Calu3 (cell line): ENCODE measurements at regions not wholly inside any gene's neighbourhood (a gene's known extent, or its start where the extent isn't known, plus 50 kb on each side); places are given as distances from the start of the nearest gene placed in this dataset.

Experiments used
- BruUV-seq: library from RNA; stranded (reverse); fragments of 400-500 nt; replicated peaks from 2 replicates; lab custom pipeline; 2021; lab: Mats Ljungman, UMichigan
- CTCF ChIA-PET: fragments of 300-600 bp; sonication (Branson Sonifier 250); formaldehyde crosslinking; loops from one replicate; lab custom pipeline; 2022; ENCODE audit warnings: antibody characterized with exemption; lab: Charles Lee
- DNase-seq: peaks from one replicate; pipeline ENCODE4 v3.0.0; 2022
- H3K27ac Mint-ChIP-seq: one replicate; pipeline ENCODE4 v1.8.0; 2022; ENCODE audit warnings: mixed read lengths; ENCODE audit not compliant: unreplicated experiment
- H3K27me3 Mint-ChIP-seq: one replicate; pipeline ENCODE4 v1.8.0; 2022; ENCODE audit warnings: mixed read lengths; ENCODE audit not compliant: unreplicated experiment
- H3K36me3 Mint-ChIP-seq: one replicate; pipeline ENCODE4 v1.8.0; 2022; ENCODE audit warnings: mild to moderate bottlenecking, moderate library complexity, mixed read lengths; ENCODE audit not compliant: insufficient read depth, unreplicated experiment
- H3K4me1 Mint-ChIP-seq: one replicate; pipeline ENCODE4 v1.8.0; 2022; ENCODE audit warnings: mild to moderate bottlenecking, low read depth, mixed read lengths; ENCODE audit not compliant: unreplicated experiment
- H3K4me3 Mint-ChIP-seq: one replicate; pipeline ENCODE4 v1.8.0; 2022; ENCODE audit warnings: mild to moderate bottlenecking, low read depth, moderate library complexity, mixed read lengths; ENCODE audit not compliant: unreplicated experiment
- H3K9me3 Mint-ChIP-seq: one replicate; pipeline ENCODE4 v1.8.0; 2022; ENCODE audit warnings: low read depth, mixed read lengths; ENCODE audit not compliant: unreplicated experiment
- intact Hi-C: fragments of 100-400 bp; cut with micrococcal nuclease; formaldehyde crosslinking; loops from one replicate; pipeline ENCODE4 v1.10.0; 2022; ENCODE audit not compliant: unreplicated experiment
- TF ChIP-seq, protein P1 (sequence below): fragments of 200-600 bp; IDR thresholded peaks from one replicate; pipeline ENCODE4 v1.8.0; 2022; ENCODE audit warnings: antibody characterized with exemption; ENCODE audit not compliant: unreplicated experiment

DNA sequence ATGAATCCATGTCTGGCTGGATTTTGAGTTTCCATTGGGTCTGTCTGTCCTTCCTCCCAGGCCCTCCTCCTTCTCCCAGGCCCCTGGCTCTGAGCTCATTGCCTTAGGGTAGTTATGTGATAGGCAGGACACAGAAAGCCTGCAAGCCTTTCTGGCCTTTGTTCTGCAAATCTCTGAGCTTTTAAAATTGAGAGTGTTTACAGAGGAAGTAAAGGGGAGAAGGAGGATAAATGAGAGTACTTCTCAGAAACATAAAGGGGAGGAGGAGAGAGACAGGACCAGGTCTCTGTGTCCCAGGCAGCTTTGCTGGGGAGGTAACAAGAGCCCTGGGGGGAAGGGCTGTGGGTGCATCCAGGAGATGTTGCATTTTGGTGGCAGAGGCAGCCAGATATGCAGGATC, 126.7 kb downstream of the FOXD2 start:
- no peaks in the 10 kb centered on the region for H3K9me3 Mint-ChIP-seq
- peak overlapping the region; percentile 54 for H3K27ac Mint-ChIP-seq
- intact Hi-C loops = no loop called here
- CTCF ChIA-PET = interaction anchor here (1.0 kb wide), 1 partner anchor 9 kb away, joined by 3 read pairs; no protein-coding TSS in a partner anchor
- BruUV-seq = no TSS peak
- H3K36me3 Mint-ChIP-seq = no peaks in the 10 kb centered on the region
- peaks cover 41% of the 10 kb centered on the region for H3K4me1 Mint-ChIP-seq
- H3K27me3 Mint-ChIP-seq = no peaks in the 10 kb centered on the region
- TF ChIP-seq, protein P1, sequence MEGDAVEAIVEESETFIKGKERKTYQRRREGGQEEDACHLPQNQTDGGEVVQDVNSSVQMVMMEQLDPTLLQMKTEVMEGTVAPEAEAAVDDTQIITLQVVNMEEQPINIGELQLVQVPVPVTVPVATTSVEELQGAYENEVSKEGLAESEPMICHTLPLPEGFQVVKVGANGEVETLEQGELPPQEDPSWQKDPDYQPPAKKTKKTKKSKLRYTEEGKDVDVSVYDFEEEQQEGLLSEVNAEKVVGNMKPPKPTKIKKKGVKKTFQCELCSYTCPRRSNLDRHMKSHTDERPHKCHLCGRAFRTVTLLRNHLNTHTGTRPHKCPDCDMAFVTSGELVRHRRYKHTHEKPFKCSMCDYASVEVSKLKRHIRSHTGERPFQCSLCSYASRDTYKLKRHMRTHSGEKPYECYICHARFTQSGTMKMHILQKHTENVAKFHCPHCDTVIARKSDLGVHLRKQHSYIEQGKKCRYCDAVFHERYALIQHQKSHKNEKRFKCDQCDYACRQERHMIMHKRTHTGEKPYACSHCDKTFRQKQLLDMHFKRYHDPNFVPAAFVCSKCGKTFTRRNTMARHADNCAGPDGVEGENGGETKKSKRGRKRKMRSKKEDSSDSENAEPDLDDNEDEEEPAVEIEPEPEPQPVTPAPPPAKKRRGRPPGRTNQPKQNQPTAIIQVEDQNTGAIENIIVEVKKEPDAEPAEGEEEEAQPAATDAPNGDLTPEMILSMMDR = no peak
- no peak for DNase-seq
- no peak overlapping the region for H3K4me3 Mint-ChIP-seq

DNA sequence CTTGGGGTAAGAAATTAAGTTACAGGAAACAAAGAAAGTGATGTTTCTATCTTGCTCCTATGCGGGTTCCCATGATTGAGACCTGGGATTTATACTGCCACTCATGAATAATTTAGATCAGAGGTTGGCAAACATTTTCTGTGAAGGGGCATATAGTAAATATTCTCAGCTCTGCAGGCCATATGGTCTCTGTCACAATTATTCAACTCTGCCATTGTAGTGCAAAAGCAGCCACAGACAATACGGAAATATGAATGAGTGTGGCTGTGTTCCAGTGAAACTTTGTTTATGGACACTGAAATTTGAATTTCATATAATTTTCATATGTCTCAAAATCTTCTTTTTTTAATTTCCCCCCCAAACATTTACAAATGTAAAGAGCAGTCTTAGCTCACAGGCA, 127.2 kb downstream of the FOXD2 start:
- no peaks in the 10 kb centered on the region for H3K9me3 Mint-ChIP-seq
- H3K27ac Mint-ChIP-seq = no peak overlapping the region
- no peaks in the 10 kb centered on the region for H3K36me3 Mint-ChIP-seq
- CTCF ChIA-PET = interaction anchor here (0.6 to 1.0 kb wide), 2 partner anchors 9 to 1201 kb away, joined by 3 read pairs; no protein-coding TSS in a partner anchor
- no peak overlapping the region for H3K4me3 Mint-ChIP-seq
- intact Hi-C loops = no loop called here
- H3K27me3 Mint-ChIP-seq = no peaks in the 10 kb centered on the region
- H3K4me1 Mint-ChIP-seq = peaks cover 41% of the 10 kb centered on the region
- DNase-seq = no peak
- BruUV-seq = no TSS peak
- TF ChIP-seq, protein P1 = no peak

DNA sequence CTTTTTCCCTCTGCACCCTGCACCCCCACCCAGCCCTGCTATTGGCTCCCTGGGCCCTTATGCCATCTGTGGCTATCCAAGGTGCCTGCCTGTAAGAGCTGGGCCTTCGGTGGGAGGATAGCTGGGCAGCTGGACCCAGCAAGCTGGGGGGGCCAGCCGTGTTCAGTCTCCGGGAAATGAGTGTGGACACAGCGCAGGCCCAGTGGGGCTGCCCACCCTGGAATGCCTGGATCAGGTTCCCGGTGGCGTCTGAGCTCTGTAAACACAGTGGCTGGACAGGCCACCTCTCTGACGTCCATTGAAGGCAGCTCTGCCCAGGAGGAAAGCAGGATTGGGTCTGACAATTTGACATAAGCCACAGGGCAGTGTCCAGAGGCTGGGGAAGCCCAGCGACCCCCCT, 127.8 kb downstream of the FOXD2 start:
- H3K4me1 Mint-ChIP-seq = peaks cover 41% of the 10 kb centered on the region
- DNase-seq = no peak
- H3K36me3 Mint-ChIP-seq = no peaks in the 10 kb centered on the region
- intact Hi-C loops = no loop called here
- no peaks in the 10 kb centered on the region for H3K9me3 Mint-ChIP-seq
- H3K4me3 Mint-ChIP-seq = no peak overlapping the region
- H3K27me3 Mint-ChIP-seq = no peaks in the 10 kb centered on the region
- CTCF ChIA-PET = interaction anchor here (0.6 kb wide), 1 partner anchor 1201 kb away, joined by 3 read pairs; no protein-coding TSS in a partner anchor
- H3K27ac Mint-ChIP-seq = no peak overlapping the region
- no TSS peak for BruUV-seq
- TF ChIP-seq, protein P1 = no peak

DNA sequence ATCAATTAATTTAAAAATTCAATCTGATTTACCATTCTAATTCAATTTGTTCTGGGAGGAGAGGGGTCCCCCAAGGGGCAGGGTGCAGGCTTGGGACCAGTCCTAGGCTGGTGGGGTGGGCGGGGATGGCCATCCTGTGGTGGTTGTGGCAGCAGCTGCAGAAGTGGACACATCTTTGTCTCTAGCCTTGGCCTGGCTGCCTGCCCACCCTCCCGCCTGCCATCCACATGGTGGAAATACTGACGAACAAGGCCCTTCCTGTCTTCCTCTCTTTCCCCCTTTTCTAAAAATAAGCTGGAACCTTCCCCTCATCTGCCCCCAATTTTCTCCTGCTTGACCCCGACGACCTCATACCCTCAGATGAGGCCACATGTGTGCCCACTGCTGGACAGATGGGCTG, 130.9 kb downstream of the FOXD2 start:
- no peaks in the 10 kb centered on the region for H3K36me3 Mint-ChIP-seq
- H3K27ac Mint-ChIP-seq = no peak overlapping the region
- H3K9me3 Mint-ChIP-seq = no peaks in the 10 kb centered on the region
- H3K27me3 Mint-ChIP-seq = no peaks in the 10 kb centered on the region
- no peak overlapping the region for H3K4me3 Mint-ChIP-seq
- no TSS peak for BruUV-seq
- peaks cover 21% of the 10 kb centered on the region for H3K4me1 Mint-ChIP-seq
- intact Hi-C loops = no loop called here
- no peak for DNase-seq
- CTCF ChIA-PET = interaction anchor here (1.6 kb wide), 1 partner anchor 10 kb away, joined by 10 read pairs; no protein-coding TSS in a partner anchor
- TF ChIP-seq, protein P1 = no peak
